ENCODE measurements at regions not wholly inside any gene's neighbourhood (a gene's known extent, or its start where the extent isn't known, plus 50 kb on each side); places are given as distances from the start of the nearest gene placed in this dataset.

GRCh38 chr11:81839976-81840375 lies 893.7 kb downstream of the FAM181B start:
- DNase-seq (ENCODE audit: low read depth, low spot score) = no peak
- CTCF ChIA-PET = no interaction called here
- Histone ChIP-seq H3K27ac (ENCODE audit: low read depth, low read length) (no peak overlapping the region), H3K27me3 (ENCODE audit: control insufficient read depth, insufficient read depth, low read length) (no peaks in the 10 kb centered on the region), H3K4me3 (ENCODE audit: low read depth, low read length) (no peak overlapping the region), H3K9me3 (ENCODE audit: control insufficient read depth, insufficient read depth, low read length) (no peaks in the 10 kb centered on the region)
- no peak for TF ChIP-seq CTCF (IDR thresholded peaks at IDR 0.05; ENCODE audit: low read depth, low read length)
- POLR2A ChIA-PET = no interaction called here

- no peak for TF ChIP-seq CTCF (IDR thresholded peaks at IDR 0.05; ENCODE audit: low read depth, low read length)
- no peak for DNase-seq (ENCODE audit: low read depth, low spot score)
- Histone ChIP-seq H3K4me3 (ENCODE audit: low read depth, low read length) (no peak overlapping the region), H3K27ac (ENCODE audit: low read depth, low read length) (no peak overlapping the region), H3K27me3 (ENCODE audit: control insufficient read depth, insufficient read depth, low read length) (no peaks in the 10 kb centered on the region), H3K9me3 (ENCODE audit: control insufficient read depth, insufficient read depth, low read length) (no peaks in the 10 kb centered on the region)
- POLR2A ChIA-PET = no interaction called here
- CTCF ChIA-PET = no interaction called here
Measured at GRCh38 chr11:81839016-81839415, 894.6 kb downstream of the FAM181B start.

GRCh38 chr11:81829976-81830375 lies 903.7 kb downstream of the FAM181B start:
- Histone ChIP-seq H3K27me3 (ENCODE audit: control insufficient read depth, insufficient read depth, low read length) (no peaks in the 10 kb centered on the region), H3K9me3 (ENCODE audit: control insufficient read depth, insufficient read depth, low read length) (no peaks in the 10 kb centered on the region), H3K4me3 (ENCODE audit: low read depth, low read length) (no peak overlapping the region), H3K27ac (ENCODE audit: low read depth, low read length) (no peak overlapping the region)
- CTCF ChIA-PET = no interaction called here
- POLR2A ChIA-PET = no interaction called here
- TF ChIP-seq CTCF (IDR thresholded peaks at IDR 0.05; ENCODE audit: low read depth, low read length) = no peak
- DNase-seq (ENCODE audit: low read depth, low spot score) = no peak

- ChIA-PET CTCF (no interaction called here), POLR2A (no interaction called here)
- no peak for TF ChIP-seq CTCF (IDR thresholded peaks at IDR 0.05; ENCODE audit: low read depth, low read length)
- Histone ChIP-seq H3K9me3 (ENCODE audit: control insufficient read depth, insufficient read depth, low read length) (no peaks in the 10 kb centered on the region), H3K4me3 (ENCODE audit: low read depth, low read length) (no peak overlapping the region), H3K27ac (ENCODE audit: low read depth, low read length) (no peak overlapping the region), H3K27me3 (ENCODE audit: control insufficient read depth, insufficient read depth, low read length) (no peaks in the 10 kb centered on the region)
- DNase-seq (ENCODE audit: low read depth, low spot score) = no peak
Measured at GRCh38 chr11:81825346-81825745, 908.3 kb downstream of the FAM181B start.

- no peak for TF ChIP-seq CTCF (IDR thresholded peaks at IDR 0.05; ENCODE audit: low read depth, low read length)
- Histone ChIP-seq H3K27ac (ENCODE audit: low read depth, low read length) (no peak overlapping the region), H3K4me3 (ENCODE audit: low read depth, low read length) (no peak overlapping the region), H3K27me3 (ENCODE audit: control insufficient read depth, insufficient read depth, low read length) (no peaks in the 10 kb centered on the region), H3K9me3 (ENCODE audit: control insufficient read depth, insufficient read depth, low read length) (no peaks in the 10 kb centered on the region)
- ChIA-PET CTCF (no interaction called here), POLR2A (no interaction called here)
- no peak for DNase-seq (ENCODE audit: low read depth, low spot score)
Measured at GRCh38 chr11:81819462-81819861, 914.2 kb downstream of the FAM181B start.
